ENCODE measurements at regions not wholly inside any gene's neighbourhood (a gene's known extent, or its start where the extent isn't known, plus 50 kb on each side); places are given as distances from the start of the nearest gene placed in this dataset.
"Not testable (repeated sequence)": the region's sequence is repeated elsewhere in the genome, so short reads cannot be mapped to it uniquely, and the experiment has no call there.

DNA sequence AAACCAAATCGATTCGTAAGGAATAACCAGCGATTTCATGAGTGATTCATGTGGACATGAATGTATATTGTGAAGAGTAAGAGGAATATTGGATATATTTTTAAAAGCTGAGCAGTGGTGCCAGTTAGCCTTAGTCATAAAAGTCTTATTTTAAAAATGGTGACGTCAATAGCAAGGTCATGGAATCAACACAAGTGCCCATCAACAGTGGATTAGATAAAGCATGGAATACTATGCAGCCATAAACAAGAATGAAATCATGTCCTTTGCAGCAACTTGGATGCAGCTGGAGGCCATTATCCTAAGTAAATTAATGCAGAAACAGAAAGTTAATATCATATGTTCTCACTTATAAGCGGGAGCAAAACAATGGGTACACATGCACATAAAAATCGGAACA is 89.0 kb upstream of the STOX2 start:
- DNase-seq, result no peak

DNA sequence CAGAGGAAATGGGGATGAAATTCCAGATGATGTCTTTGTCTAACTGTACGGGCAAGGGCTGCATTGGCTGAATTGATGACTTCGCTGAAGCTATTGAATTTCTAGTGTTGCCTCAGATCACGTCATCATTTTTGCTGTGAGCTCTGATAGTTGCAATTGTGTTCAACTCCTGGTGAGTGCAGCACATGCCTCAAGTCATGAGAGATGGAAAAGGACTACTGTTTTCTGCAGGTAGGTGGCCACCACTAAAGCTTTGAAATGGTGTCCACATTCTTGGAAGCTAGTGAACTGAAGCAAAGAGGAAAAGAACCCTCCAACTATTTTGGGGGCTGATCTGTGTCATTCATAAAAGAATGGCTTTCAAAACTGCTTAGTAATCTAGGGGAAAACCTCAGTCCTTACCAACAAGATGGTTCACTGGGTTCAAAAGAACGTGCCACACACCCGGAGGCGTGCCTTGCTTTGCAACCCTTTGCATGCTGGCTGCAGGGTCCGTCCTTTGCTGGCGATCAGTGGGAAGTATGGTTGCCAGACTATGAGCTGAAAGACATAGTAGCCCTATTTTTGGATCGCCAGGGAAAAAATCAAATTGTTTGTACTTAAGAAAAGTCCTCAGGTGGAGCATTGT is 88.1 kb upstream of the STOX2 start:
- no peak for DNase-seq

DNA sequence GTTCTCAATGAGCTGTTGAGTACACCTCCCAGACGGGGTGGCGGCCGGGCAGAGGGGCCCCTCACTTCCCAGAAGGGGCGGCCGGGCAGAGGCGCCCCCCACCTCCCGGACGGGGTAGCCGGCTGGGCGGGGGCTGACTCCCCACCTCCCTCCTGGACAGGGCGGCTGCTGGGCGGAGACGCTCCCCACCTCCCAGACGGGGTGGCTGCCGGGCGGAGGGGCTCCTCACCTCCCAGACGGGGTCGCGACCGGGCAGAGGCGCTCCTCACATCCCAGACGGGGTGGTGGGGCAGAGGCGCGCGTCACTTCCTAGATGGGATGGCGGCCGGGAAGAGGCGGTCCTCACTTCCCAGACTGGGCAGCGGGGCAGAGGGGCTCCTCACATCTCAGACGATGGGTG is 86.5 kb upstream of the STOX2 start:
- not testable (repeated sequence) for DNase-seq

DNA sequence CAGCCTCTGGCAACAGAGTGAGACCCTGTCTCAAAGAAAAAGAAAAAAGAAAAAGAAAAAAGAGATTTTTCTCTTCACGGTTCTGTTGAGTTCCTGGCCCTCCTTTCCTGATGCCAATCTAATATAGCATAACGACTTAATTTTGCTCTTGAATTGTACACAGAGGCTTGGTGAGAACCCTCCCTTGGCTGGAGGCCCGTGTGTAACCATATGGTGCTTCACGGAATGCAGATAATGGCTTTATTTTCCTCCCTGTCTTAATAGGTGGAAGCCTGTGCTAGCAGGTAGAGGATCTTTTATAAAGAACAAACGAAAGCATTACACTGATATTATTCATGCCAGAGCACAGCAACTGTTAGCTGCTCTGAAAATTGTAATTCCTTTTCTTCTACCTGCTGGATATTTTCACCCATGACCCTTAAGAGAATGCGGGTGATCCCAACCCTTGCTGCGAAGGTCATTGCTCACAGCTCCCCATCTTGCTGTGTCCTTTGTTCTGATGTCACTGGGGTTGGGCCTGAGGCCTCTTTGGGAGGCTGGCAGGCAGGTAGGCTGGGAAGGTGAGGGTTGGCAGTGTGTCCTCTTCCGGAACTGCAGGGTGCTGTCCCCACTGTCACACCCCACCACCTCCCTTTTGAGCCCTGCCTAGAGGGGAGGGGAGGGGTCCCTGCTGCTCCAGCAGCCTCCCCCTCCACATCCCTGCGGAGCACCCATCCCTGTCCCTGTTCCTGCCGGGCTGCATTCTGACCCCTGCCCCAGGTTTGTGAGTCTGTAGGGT is 83.8 kb upstream of the STOX2 start:
- no peak for DNase-seq

DNA sequence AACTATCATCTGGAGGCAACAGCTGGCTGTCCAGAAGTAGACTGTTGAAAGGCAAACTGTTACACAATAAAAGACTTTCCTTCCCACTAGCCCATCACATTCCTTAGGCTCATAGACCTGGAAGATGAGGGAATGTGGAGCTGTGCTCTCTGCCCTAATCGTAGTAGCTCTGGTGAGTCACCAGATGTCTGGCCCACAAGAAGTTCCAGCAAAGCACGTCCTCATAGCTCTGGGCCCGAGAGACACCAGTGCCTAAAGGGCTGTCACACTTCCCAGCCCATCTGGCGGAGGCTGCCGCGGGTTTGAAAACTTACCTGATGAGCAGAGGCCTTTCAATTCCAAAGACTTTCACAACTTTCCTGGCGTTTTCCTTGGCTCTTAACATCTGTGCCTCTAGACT is 81.7 kb upstream of the STOX2 start:
- no peak for DNase-seq

DNA sequence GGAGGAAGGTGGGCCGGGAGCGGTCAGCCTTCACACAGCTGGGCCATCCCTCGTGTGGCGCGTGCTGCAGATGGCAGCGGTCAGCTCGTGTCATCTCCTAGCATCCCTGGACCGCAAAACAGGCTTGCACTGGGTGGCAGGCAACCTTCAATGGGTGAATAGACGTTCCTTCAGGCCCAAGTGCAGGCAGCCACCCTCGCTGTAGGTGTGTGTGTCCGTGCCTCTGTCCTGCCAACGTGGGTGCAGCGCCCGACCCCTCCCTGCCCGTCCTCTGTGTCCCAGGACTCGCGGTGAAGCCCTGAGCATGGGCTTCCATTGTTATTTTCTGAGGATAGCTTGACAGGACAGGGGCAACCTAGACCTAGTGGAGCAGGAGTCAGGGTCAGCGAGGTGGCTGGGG is 79.8 kb upstream of the STOX2 start:
- no peak for DNase-seq

DNA sequence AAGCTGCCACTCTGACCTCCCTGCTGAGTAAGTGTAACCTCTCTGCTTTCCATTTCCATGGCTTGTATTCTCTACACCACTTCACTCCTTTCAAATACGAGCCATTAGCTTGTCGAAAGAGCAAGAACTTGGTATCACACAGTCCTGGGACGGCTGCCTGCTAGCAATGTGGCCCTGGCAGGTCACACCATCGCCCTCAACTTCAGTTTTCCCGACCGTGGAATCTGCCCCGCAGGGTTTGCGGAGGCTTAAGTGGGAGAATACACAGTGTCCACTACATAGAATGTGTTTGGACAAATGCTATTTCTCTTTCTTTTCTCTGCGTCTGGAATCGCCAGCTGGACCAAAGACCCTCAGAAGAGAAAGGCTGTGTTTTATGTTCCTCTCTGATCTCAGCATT is 78.6 kb upstream of the STOX2 start:
- DNase-seq, result no peak

DNA sequence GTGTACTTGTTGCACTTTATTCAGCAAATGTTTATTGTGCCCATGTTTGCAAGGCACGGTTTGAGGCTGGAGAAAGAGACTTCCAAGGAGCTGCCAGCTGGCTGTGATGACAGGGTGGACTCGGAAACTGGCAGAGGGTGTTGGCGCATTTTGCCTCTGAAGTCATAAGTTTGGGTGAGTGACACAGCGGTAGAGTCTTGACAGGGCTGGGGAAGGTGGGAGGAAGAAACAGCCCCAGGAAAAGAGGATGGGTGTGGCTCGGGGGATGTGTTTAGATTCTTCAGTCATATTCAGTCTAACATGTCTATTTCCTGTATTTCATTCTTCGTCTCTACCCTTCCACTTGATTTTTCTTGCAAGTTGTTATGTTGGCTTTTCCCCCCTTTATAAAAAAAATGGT is 77.0 kb upstream of the STOX2 start:
- DNase-seq, result no peak

DNA sequence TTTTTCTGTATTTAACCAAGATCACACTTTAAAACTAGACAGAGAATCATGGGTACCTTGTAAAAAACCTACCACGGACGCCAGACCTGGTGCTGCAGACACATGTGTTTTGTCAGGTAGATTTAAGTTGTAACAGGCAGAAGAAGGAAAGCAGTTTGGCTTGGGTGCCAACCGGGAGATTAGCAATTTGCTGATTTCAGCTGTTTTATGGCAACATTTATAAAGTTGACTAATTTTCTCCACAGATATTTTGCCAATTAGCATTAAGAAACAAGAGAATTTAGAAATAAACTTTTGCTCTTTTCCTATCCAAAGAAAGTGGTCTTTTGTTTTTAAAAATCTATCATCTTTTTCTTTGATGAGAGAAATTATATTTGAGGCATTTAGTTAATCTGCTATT is 76.3 kb upstream of the STOX2 start:
- no peak for DNase-seq

DNA sequence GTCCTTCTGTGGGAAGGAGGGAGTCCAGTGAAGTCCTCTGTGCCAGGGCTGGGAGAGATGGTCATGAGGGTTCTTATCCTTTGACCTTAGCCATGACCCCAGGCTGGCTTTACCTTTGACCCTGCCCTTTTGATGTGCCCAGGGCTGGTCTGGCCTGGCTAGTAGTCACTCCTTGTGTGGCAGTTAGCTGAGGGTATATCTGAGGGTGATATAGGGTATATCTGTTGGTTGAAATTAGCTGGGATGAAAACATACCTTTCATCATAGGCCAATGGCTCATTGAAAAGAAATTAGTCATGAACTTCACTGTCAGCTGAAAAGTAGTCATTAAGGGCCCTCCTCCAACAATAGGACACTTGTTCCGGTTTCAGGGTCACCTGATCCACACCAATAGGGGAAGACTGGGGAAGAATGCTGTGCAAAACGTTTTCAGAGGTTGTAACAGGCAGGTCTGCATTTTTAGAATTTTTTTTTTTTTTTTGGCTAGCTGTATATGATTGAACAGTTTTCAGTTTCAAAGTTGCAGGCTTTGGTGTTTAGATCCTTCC is 74.6 kb upstream of the STOX2 start:
- no peak for DNase-seq

DNA sequence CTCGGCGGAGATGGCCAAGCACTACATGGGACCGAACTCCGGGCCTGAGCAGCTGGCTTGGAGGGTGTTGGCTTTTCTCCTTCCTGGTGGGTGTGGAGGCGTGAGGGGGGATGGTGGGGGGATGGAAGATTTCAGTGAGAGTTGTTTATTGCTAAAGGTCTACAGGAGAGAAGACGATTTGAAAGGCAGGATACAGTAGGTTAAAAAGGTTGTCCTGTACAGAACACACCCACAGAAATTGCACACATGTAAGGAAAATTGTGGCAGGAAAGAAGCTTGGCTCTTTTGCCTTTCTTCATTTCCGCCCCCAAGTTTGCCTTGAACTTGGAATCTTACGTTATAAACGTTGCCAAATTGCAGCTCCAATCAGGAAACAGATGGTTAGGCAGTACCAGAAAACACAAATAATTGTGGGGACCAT is 74.1 kb upstream of the STOX2 start:
- no peak for DNase-seq

DNA sequence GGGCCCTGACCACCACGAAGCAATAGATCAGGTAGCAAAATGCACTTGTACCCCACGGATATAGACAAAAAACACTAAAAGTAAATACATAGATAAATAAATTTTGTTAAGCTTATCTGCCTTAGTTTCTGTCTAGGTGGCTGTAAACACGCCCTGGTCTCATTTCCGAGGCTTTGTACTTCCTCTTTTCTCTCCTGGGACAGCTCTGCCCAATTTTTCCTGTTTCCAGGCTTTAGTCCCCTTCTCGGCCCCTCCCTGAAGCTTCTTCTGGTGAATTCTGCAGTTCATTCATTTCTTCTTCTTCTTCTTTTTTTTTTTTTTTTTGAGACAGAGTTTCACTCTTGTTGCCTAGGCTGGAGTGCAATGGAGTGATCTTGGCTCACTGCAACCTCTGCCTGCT is 73.4 kb upstream of the STOX2 start:
- DNase-seq, result no peak

DNA sequence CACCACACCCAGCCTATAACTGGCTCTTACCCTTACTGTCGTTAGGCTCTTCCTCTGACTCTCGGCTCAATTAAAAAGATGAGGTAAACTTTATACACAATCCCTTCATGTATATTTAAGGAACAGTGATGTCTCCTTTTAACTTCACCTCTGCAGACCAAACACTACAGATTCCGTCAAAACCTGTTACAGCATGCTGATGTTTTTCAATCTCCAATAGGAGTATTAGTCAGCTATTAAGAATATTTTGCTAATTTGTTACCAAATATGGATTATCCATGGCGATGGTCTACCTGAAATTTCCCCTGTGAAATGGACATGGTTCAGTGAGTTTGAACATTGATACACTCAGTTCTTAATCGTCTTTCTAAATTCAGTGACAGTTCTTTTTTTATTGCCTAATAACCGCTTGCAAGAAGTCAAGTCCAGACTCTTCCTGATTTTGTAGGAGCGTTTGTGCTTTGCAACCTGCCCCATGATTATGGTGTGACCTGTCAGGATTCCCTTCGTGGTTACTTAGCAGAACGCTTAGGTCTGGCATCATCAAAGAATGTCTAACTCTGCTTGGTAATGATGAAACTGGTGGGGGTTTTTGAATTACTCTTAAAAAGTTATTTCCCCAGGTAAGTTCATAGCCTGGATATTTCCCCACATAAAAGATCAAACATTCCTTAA is 72.2 kb upstream of the STOX2 start:
- no peak for DNase-seq

DNA sequence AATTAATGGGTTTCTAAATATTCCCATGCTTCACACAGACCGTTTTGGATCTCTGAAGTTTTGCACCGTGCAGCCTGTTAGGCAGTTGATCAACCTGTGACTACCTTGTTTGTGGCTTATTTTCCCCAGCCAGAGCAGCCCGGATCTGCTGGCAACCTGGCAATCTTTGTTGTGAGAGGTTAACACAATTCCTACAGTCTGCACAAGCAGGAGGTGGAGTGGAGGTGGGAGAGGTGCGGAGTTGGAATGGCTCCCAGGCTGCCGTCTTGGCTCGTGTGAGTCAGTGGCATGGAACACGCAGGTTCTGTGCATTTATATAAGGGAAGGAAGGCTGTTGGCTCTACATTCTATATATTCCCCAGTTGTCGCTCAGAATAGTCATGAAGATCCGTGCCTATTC is 70.9 kb upstream of the STOX2 start:
- no peak for DNase-seq

DNA sequence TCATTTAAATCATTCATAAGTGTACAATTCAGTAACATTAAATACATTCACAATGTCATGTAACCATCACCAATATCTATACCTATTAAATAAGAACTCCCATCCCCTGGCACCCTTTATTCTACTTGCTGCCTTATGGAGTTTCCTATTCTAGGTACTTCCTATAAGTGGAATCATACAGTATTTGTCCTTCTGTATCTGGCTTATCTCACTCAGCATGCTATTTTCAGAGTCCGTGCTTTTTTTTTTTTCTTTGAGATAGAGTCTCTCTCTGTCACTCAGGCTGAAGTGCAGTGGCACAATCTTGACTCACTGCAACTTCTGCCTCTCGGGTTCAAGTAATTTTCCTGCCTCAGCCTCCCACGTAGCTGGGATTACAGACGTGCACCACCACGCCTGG is 67.9 kb upstream of the STOX2 start:
- no peak for DNase-seq

DNA sequence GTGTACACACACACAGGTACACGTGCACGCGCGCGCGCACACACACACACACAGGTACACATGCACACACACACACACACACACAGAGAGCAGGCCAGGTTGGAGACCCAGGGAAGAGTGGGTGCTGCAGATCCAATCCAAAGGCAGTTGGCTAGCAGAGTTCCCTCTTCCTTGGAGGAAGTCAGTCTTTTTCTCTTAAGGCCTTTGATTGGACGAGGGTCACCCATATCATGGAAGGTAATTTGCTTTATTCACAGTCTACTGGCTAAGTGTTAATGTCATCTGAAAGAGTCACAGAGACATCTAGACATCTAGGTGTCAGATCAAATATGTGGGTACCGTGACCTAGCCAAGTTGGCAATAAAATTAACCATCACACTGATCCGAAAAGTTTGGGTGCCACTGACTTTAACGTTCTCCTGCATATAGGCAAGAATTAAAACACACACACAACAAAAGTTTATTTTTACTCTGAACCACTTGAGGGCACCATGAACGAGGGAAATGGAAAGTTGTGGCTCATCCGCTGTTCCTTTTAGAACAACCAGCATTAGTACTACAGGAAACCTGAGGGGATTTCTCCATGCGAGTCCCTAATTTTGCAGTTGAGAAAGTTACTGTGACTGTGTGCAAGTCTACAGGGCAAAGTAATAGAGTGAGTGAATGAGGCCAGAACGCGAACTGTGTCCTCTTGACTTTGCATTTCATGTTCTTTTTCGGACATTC is 66.0 kb upstream of the STOX2 start:
- DNase-seq, result peak in 1 of 2 experiments; percentile 51

DNA sequence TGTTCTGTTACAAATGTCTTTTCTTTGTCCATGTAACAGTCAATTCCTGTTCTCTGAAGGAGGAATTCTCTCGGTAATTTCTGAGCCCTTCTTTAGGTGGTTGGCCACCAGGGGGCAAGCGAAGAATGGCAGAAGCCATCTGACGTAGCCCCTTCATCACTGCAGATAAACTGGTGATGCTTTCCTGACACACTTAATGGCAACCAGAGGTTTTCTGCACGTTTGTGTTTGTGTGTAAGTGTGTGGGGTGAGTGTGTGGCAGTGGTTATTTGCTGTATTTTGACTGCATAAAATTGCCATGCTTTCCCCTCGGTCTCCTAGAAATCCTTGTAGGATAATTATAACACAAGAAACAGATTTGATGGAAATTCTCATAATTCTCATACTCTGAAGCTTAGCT is 64.8 kb upstream of the STOX2 start:
- DNase-seq, result peak; percentile 20 to 80

DNA sequence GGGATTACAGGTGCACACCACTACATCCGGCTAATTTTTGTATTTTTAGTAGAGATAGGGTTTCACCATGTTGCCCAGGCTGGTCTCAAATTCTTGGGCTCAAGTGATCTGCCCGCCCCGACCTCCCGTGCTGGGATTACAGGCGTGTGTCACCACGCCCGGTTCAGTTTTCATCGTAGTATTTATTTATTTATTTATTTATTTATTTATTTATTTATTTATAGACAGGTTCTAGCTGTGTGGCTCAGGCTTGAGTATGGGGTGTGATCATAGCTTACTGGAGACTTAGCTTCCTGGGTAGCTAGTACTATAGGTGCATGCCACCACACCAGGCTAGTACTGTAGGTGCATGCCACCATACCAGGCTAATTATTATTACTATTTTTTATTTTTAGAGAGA is 64.1 kb upstream of the STOX2 start:
- no peak for DNase-seq

DNA sequence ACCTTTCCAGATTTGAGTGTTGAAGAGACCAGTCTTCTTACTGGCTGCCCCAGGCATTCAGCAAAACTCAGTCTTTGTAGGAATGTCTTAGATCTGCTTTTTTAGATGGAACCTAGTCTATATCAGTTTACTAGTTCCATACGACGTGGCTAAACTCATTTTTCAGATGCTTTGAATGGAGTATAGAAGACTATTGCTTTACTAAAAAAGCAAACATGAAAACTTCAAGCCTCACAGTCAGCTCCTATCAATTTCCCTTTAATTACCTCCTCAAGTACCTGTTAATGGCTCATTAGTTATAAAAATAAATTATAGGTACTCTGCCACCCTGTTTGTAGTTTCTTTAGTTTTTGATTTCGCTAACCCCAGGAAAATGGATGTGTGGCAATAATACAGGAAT is 63.0 kb upstream of the STOX2 start:
- DNase-seq, result no peak

DNA sequence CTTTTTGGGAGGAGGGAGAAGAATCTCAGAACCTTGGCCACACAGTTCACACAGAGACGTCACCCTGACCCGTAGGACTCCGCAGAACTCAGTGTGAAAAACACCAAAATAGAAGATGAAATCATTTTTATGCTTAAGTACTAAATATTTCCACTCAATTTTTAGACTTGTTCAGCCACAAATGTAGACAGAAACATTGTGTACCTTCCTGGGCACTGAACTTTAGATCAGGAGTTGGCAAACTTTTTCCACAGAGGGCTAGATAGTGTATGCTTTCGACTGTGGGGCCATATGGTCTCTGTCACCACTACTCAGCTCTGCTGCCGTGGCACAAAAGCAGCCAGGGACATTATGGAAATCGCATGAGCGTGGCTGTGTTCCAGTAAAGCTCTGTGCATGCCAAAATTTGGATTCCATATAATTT is 61.8 kb upstream of the STOX2 start:
- no peak for DNase-seq

DNA sequence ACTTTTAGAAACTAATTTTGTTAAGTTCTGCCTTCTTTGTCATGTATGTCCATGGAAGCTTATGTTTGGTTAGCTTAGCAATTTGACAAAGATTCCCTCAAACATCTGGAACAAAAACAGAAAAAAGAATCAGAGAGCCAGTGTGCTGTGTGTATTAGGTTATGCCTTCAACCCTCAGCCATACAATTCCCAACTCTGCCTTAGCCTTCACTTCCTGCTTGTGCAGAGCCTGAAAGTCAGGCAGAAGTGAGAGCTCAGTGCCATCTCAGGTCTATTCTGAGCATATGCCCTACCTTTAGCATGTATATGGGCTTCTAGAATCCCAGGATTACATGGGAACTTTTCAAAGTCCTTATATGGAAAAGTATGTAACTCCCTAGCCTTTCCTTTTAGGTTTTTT is 58.2 kb upstream of the STOX2 start:
- no peak for DNase-seq

DNA sequence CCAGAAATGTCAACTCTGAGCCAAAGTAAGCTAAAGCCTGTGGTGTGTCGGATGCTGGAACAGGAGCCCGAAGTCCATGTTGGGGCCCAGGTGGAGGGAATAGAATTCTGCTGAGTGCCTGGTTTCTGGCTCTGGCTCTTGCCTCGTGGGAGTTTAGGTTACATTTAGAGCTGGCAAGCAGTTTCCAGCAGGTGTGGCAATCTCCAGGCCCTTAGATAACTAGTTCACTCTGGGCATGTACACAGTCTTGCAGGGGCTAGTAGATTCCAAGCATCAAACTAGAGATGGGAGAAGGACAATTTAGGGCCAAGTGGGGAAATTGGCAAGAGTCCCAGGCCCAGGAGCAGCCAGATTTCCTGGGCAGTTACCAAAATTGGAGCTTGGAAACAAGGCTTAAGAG is 56.3 kb upstream of the STOX2 start:
- DNase-seq, result no peak

DNA sequence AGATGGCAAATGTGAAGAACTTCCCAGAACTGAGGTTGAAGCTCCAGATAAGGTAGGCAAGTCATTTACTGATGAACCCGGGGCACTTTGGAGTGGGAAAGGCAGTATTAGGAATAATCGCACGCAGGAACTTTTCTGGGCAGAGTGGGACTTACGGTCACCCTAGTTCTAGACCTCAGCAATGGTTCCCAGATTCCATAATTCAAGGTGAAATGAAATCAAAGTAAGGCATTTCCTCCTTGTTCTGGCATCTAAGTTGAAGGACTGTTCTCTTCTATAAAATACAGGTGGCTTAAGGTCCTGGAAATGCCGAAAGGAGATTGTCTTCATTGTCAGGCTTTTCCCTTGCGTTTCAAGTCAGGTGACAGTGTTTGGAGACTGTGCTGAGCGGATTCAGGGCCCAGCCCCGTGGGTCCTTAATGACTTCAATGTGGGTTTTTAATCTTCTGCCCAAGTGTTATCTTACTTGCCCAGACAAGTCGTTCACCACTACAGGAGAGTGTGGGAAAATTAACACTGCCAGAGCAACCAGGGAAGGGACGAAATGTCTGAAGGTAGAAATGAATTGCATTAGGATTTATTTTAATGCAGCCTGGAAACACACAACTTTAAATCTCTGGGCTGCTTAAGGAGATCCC is 52.1 kb upstream of the STOX2 start:
- DNase-seq, result no peak

Measured in NCI-H526 (cell line).